NCI-H1694 treated with DMSO at 0.1 percent for 48 hours (cell line): ENCODE measurements at regions not wholly inside any gene's neighbourhood (a gene's known extent, or its start where the extent isn't known, plus 50 kb on each side); places are given as distances from the start of the nearest gene placed in this dataset.
"Not testable (repeated sequence)": the region's sequence is repeated elsewhere in the genome, so short reads cannot be mapped to it uniquely, and the experiment has no call there.

Experiments
- DNase-seq: peaks from one replicate; lab custom pipeline; 2025; lab: John Stamatoyannopoulos, UW

GRCh38 chr13:103639326-103639725 lies 573.1 kb upstream of the SLC10A2 start:
- DNase-seq: no peak

DNA sequence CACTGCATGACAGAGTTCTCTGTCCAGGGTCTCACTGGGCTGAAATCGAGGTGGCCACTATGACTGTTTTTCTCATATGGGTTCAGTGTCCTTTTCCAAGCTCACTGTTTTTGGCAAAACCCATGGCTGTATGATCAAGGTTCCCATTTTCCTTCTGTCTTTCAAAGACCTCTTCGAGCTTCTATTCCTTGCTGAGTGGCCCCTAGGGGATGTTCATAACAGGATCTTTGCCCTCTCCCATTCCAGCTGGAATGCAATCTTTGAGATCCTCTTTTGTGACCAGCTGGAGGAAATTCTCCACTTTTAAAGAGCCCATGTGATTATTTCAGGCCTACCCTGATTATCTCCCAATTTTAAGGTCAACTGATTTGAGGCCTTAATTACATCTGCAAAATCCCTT lies 572.5 kb upstream of the SLC10A2 start:
- DNase-seq: no peak

GRCh38 chr13:103634066-103634465 lies 567.8 kb upstream of the SLC10A2 start:
- DNase-seq: no peak

GRCh38 chr13:103625194-103625593 lies 559.0 kb upstream of the SLC10A2 start:
- DNase-seq: no peak

DNA sequence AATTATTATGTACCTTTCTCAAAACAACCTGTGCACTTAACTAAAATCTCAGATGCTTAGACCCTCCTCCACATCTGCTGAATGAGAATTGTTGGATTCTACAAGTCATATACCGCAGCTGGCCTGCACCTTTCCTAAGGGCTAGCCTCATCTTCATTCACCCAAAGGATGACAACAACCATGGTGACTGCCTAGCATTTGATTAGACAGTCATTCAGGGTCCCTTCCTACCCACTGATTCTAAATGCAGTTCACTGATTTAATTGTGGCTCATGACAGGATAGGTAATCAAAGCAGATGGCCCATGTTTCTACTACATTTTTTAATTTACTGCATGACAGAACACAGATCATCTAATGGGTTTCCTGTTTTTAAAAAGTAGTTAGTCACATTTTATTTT lies 551.9 kb upstream of the SLC10A2 start:
- DNase-seq: peak; percentile 71

DNA sequence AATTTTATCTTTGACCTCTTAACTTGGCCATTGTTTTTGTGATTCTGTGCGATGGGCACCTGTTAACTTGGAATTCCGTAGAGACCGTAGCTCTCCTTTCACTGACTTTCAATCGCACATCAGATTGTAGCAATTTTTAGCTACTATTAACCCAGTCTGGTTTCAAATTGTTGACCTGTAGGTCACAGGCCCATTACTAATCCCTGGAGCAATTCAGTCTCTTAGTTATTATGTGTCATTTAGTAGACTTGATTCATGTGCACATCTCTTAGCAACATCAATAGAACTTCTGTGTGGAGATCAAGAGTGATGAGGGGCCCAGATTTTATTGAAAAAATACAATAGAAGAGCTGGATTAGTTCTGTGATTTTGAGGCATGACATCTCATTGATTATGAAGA lies 549.6 kb upstream of the SLC10A2 start:
- DNase-seq: no peak

DNA sequence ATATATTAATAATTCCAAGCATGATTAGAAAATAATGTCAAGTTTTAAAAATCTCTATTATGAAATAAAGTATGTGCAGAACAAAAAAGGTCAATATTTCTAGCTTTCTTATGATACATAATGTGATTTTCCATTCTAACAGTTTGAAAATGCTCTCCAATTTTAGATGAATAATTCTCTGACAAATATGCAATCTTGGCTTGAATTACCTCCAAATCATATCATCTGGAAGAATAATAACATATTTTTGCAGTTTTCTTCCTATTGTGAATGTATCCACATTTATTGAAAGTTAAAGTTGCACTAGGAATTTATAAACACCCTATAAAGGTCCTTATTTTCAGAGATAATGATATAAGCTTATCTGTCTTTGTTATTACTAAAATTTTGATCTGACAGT lies 548.5 kb upstream of the SLC10A2 start:
- DNase-seq: no peak

DNA sequence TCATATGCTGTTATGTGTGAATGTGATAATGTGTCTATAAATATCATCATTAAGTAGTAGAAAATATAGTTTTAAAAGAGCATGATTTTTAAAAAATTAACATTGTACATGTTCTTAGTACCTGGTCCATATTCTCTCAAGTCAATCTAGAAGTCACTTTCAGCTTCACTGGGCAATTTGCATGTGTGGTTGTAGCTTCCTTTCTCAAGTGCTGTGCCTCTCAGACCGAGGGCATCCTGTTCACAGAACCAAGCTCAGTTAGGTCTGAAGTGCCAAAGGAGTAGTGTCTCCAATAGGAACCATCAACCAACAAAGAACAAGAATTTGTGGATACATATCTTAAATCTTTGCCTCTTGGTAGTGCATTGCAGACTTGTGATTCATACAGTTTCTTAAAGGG lies 541.8 kb upstream of the SLC10A2 start:
- DNase-seq: no peak

GRCh38 chr13:103605546-103606326 lies 539.5 kb upstream of the SLC10A2 start:
- no peak for DNase-seq

DNA sequence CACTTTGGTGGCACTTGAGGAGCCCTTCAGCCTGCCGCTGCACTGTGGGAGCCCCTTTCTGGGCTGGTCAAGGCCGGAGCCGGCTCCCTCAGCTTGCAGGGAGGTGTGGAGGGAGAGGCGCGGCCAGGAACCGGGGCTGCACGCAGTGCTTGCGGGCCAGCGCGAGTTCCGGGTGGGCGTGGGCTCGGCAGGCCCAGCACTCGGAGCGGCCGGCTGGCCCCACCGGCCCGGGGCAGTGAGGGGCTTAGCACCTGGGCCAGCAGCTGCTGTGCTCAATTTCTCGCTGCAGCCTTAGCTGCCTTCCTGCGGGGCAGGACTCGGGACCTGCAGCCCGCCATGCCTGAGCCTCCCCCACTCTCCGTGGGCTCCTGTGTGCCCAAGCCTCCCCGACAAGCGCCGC lies 533.7 kb upstream of the SLC10A2 start:
- not testable (repeated sequence) for DNase-seq

DNA sequence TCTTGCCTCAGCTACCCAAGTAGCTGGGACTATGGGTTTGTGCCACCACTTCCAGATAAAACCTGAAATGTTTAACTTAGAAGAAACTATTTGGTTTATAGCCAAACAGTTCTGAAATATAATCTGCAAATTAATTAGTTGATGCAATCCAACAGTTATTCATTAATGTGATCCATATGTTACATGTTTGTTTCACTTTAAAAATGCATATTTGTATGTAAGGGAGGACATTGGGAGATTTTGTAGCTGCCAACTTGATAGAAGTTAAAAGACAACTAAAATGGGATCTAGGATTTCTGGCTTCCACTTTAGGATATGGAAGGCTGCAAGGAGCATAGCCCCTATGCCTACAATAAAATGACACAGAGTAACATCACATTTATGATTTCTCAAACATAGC lies 532.5 kb upstream of the SLC10A2 start:
- DNase-seq: no peak

- DNase-seq: no peak
Measured at GRCh38 chr13:103573446-103573845, 507.2 kb upstream of the SLC10A2 start.

DNA sequence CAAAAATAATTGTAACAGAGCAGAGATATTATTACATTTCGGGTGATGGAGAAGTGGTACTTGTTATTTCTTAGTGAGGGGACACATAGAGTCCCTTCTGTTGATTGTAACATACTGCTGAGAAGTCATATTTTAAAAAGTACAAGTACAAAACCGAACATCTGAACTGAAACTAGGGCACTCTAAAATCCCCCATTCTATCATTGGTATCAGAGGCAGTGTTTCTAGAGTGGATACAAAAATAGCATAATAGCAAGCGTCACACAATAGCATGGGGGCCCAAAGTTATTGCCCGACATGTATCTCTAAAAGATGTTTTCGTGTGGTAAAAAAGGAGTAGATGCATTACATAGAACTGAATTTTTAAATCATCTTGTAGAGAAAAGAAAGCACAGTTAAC lies 502.1 kb upstream of the SLC10A2 start:
- DNase-seq: no peak

DNA sequence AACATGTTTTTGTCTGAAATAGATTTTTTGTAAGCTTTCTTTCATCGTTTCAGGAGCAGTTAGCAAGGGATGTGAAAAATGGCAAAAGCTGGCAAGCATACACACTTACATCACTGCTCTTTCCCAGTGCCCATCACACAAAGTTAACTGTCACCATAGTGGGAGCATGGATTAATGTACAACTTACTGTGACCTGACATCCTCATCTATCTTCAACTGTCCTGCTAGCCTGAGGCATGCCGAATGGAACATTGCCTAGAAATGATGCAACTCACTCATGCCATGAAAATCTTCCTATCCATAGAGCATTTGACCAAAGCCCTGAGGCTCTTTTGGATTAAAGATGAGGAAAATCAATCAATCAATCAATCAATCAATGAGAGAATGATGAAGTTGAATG lies 491.7 kb upstream of the SLC10A2 start:
- no peak for DNase-seq

- no peak for DNase-seq
Measured at GRCh38 chr13:103556681-103557080, 490.5 kb upstream of the SLC10A2 start.

DNA sequence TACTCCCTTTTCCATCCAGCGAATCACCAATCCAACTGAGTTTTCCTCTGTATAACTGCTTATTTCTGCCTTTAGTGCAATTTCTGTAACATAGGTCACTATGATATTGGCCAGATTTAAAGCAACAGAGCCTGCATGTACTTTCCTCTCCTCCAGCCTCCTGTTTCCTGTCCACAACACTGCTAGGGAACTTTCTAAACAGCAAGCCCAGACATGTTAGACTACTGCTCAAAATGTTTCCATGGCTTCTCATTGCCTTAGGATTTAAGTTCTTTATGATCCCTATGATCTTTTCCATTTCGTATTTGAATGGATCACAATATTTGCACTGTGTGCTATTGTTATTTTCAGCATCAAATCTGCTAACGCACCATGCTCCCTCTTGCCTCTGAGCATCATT lies 481.7 kb upstream of the SLC10A2 start:
- no peak for DNase-seq

DNA sequence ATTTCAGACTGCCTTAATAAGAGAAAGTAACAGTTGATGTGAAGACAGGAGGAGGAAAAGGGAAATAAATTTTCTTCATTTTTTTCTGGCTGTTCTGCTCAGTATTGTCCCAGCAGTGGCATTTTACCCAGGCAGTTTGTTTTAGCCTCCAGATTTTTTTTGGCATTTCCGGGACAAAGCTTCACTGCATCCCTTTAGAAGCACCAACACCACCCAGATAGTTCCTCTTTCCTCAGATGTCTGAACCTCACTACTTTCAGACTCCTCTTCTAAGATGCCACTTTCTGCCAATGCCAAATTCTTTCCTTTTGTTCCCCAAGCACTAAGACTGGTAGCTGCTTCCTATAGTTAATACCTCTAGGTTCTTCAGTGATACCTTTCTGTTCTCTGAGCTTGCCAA lies 480.1 kb upstream of the SLC10A2 start:
- DNase-seq: no peak

- no peak for DNase-seq
Measured at GRCh38 chr13:103542648-103543047, 476.4 kb upstream of the SLC10A2 start.

GRCh38 chr13:103540382-103540765 lies 474.2 kb upstream of the SLC10A2 start:
- peak; percentile 7 for DNase-seq

- DNase-seq: no peak
Measured at GRCh38 chr13:103539721-103540381, 473.6 kb upstream of the SLC10A2 start.

DNA sequence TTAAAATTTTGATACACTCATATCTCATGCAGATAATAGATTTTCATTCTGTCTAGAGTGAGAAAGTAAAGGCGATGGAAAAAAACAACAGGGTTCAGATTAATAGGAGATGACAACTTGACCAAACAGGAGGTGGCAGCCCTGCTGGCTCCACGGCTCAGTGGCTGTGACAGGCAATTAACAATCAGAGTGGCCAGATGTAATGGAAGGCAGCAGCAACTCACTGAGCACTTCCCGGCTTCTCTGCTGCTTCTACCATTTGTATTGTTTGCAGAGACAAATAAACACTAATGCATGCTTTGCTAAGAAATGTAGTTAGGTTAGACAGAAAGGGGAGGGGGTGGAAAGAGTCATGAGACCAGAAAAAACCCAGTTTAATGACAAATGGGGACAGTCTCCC lies 473.0 kb upstream of the SLC10A2 start:
- DNase-seq: peak; percentile 80

DNA sequence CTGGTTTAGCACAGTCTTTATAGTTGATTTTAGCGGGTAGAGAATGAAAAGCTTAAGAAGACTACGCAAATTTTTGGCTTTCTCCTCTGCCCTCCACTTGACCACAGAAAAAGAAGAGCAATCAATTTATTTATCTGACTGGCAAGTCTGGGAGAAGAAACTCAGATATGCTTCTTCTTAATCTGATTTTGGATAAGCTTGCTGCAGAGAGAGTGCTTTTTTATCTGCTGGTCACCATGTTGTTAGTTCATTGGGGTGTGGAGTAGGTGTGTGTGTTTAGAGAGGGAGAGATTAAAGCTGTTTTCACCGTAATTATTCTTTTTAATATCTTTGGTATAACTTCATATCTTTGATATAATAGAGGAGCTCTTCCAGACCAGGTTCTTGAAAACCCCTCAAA lies 471.4 kb upstream of the SLC10A2 start:
- no peak for DNase-seq

GRCh38 chr13:103531278-103531677 lies 465.1 kb upstream of the SLC10A2 start:
- DNase-seq: no peak

DNA sequence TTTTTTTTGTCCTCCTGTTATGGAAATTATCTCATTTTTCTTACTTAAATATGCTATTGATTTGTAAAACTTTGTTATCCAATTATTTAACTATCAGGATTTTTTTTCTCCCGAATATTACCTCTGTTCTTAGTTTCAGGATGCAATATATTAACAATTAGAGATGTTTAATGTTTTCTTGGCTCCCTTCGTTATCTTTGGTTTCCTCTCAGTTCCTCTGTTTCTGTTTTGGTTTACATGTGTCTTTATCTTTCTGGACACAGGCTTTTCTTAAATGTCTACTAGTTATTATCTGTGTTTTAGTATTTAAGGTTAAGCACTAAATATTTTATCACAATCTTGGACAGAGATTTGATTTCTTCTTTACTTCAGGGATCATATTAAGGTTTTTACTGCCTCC lies 462.2 kb upstream of the SLC10A2 start:
- no peak for DNase-seq
